Spleen (tissue), 11 donors: ENCODE measurements at regions not wholly inside any gene's neighbourhood (a gene's known extent, or its start where the extent isn't known, plus 50 kb on each side); places are given as distances from the start of the nearest gene placed in this dataset.

Experiments used
- DNase-seq: peaks from one replicate; pipeline ENCODE4 v3.0.0-alpha.2; 2020
- H3K27ac ChIP-seq, 8 donors: fragments of 200-600 bp; sonication (generic) in 7 of 8; 1 replicate in 4 of 8; 2 replicates in 4 of 8; pipeline versions ENCODE4 v1.5.0 to v1.8.0; 2016 to 2021; ENCODE audit warnings: inconsistent platforms in 4 of 8, mild to moderate bottlenecking in 4 of 8, moderate library complexity in 1 of 8
- H3K27me3 ChIP-seq, 7 donors: fragments of 200-600 bp; sonication (generic) in 6 of 7; replicated peaks in 1 of 7; 1 replicate in 4 of 7; 2 replicates in 3 of 7; pipeline versions ENCODE4 v1.5.0 to v1.8.0; 2016 to 2021; ENCODE audit warnings: inconsistent platforms in 3 of 7, mild to moderate bottlenecking in 1 of 7
- H3K36me3 ChIP-seq, 6 donors: fragments of 200-600 bp; sonication (generic) in 5 of 6; 1 replicate in 4 of 6; 2 replicates in 2 of 6; pipeline versions ENCODE4 v1.5.0 to v1.8.0; 2016 to 2021; ENCODE audit warnings: inconsistent platforms in 2 of 6
- H3K4me1 ChIP-seq, 6 donors: fragments of 200-600 bp; sonication (generic) in 5 of 6; 1 replicate in 3 of 6; 2 replicates in 3 of 6; pipeline versions ENCODE4 v1.5.0 to v1.8.0; 2016 to 2021; ENCODE audit warnings: inconsistent platforms in 3 of 6
- H3K4me3 ChIP-seq, 8 donors: fragments of 200-600 bp; sonication (generic) in 7 of 8; 1 replicate in 4 of 8; 2 replicates in 4 of 8; pipeline versions ENCODE4 v1.5.0 to v1.8.0; 2016 to 2021; ENCODE audit warnings: inconsistent platforms in 4 of 8, mild to moderate bottlenecking in 4 of 8, moderate library complexity in 2 of 8
- H3K9me3 ChIP-seq, 8 donors: fragments of 200-600 bp; sonication (generic) in 7 of 8; 1 replicate in 4 of 8; 2 replicates in 4 of 8; pipeline versions ENCODE4 v1.5.0 to v1.8.0; 2016 to 2021; ENCODE audit warnings: inconsistent platforms in 4 of 8
- CTCF ChIP-seq, 11 experiments: fragments of 200-600 bp in 7 of 11; fragments of 450-650 bp in 4 of 11; sonication (generic) in 4 of 11; IDR thresholded peaks in 8 of 11; conservative IDR thresholded peaks in 3 of 11; 1 replicate in 7 of 11; 2 replicates in 4 of 11; pipeline versions ENCODE4 v1.4.0 to v1.8.0; 2016 to 2021; ENCODE audit warnings: antibody characterized with exemption in 11 of 11, inconsistent platforms in 4 of 11, mild to moderate bottlenecking in 1 of 11
- POLR2A ChIP-seq, 3 donors: fragments of 450-650 bp; IDR thresholded peaks; one replicate each; pipeline ENCODE4 v1.5.1; 2017; ENCODE audit warnings: antibody characterized with exemption in 3 of 3, mild to moderate bottlenecking in 1 of 3
- POLR2AphosphoS5 ChIP-seq, 3 donors: sonication (generic); formaldehyde crosslinking; IDR thresholded peaks; one replicate each; pipeline ENCODE4 v1.5.1; 2017; ENCODE audit warnings: antibody characterized with exemption in 3 of 3
- WGBS, 5 donors: extraction: QIAGEN DNeasy Blood & Tissue Kit in 3 of 5; methylation state at CpG; one replicate each; pipeline versions ENCODE4 v1.1.5 to v1.1.7; 2013 to 2018; 5-methylcytosine and 5-hydroxymethylcytosine counted together
- intact Hi-C: fragments of 100-400 bp; cut with DNase I; formaldehyde crosslinking; loops from one replicate; pipeline ENCODE4 v1.15.0; 2023; ENCODE audit warnings: low total_unique reads
- donor health status: healthy with polysubstance abuse.
- donor health status: DM: no; HTN: no; CAD: no; lungs with moderate emphysema.
- donor health status: DM: no; HTN: no; CAD: no.
- donor health status: Bipolar disorder and iron deficiency.
- donor health status: healthy.
- donor health status: DM: no; HTN: no; CAD: no.
- donor health status: DM: yes; HTN: yes; CAD: no.

GRCh38 chr4:3685081-3685645 lies 81.0 kb upstream of the ADRA2C start:
- no peak overlapping the region for H3K27ac ChIP-seq
- no peak for DNase-seq
- no peaks in the 10 kb centered on the region for H3K36me3 ChIP-seq
- peaks cover 0 to 15% (median 0%) of the 10 kb centered on the region in 7 donors for H3K27me3 ChIP-seq
- no peak overlapping the region for H3K4me3 ChIP-seq
- no peak for TF ChIP-seq CTCF (IDR thresholded peaks at IDR 0.05 in 8 of 11, conservative IDR thresholded peaks at IDR 0.05 in 3 of 11)
- no peak for TF ChIP-seq POLR2A (IDR thresholded peaks at IDR 0.05)
- no peak for TF ChIP-seq POLR2AphosphoS5 (IDR thresholded peaks at IDR 0.05)
- 78 to 89% (median 79%) methylated on average over 15 of the region's 15 CpGs for WGBS, 5 donors
- no peaks in the 10 kb centered on the region for H3K4me1 ChIP-seq
- intact Hi-C loops, result no loop called here
- H3K9me3 ChIP-seq, result no peaks in the 10 kb centered on the region

- TF ChIP-seq POLR2AphosphoS5 (IDR thresholded peaks at IDR 0.05), result no peak
- TF ChIP-seq CTCF (IDR thresholded peaks at IDR 0.05 in 8 of 11, conservative IDR thresholded peaks at IDR 0.05 in 3 of 11), result no peak
- no peak for TF ChIP-seq POLR2A (IDR thresholded peaks at IDR 0.05)
- no peak overlapping the region for H3K4me3 ChIP-seq
- WGBS, 5 donors, result 75 to 91% (median 80%) methylated on average over 8 of the region's 8 CpGs
- no peaks in the 10 kb centered on the region for H3K9me3 ChIP-seq
- DNase-seq, result peak; percentile 44
- no peak overlapping the region for H3K27ac ChIP-seq
- no peaks in the 10 kb centered on the region for H3K36me3 ChIP-seq
- H3K27me3 ChIP-seq, result peaks cover 0 to 15% (median 0%) of the 10 kb centered on the region in 7 donors
- intact Hi-C loops, result no loop called here
- no peaks in the 10 kb centered on the region for H3K4me1 ChIP-seq
These were observed 81.6 kb upstream of the ADRA2C start for GRCh38 chr4:3684546-3684945.

GRCh38 chr4:3683744-3684421 lies 82.3 kb upstream of the ADRA2C start:
- no peak overlapping the region for H3K27ac ChIP-seq
- peaks cover 0 to 15% (median 0%) of the 10 kb centered on the region in 7 donors for H3K27me3 ChIP-seq
- TF ChIP-seq CTCF (IDR thresholded peaks at IDR 0.05 in 8 of 11, conservative IDR thresholded peaks at IDR 0.05 in 3 of 11), result no peak
- TF ChIP-seq POLR2AphosphoS5 (IDR thresholded peaks at IDR 0.05), result no peak
- TF ChIP-seq POLR2A (IDR thresholded peaks at IDR 0.05), result no peak
- 83 to 88% (median 86%) methylated on average over 27 to 30 of the region's 30 CpGs for WGBS, 5 donors
- H3K36me3 ChIP-seq, result no peaks in the 10 kb centered on the region
- H3K4me1 ChIP-seq, result no peaks in the 10 kb centered on the region
- H3K9me3 ChIP-seq, result no peaks in the 10 kb centered on the region
- DNase-seq, result peak; percentile 61
- intact Hi-C loops, result no loop called here
- no peak overlapping the region for H3K4me3 ChIP-seq

GRCh38 chr4:3683077-3683743 lies 83.0 kb upstream of the ADRA2C start:
- TF ChIP-seq CTCF (IDR thresholded peaks at IDR 0.05 in 8 of 11, conservative IDR thresholded peaks at IDR 0.05 in 3 of 11), result no peak
- no peak for TF ChIP-seq POLR2AphosphoS5 (IDR thresholded peaks at IDR 0.05)
- no peak for TF ChIP-seq POLR2A (IDR thresholded peaks at IDR 0.05)
- no peaks in the 10 kb centered on the region for H3K9me3 ChIP-seq
- 83 to 87% (median 85%) methylated on average over 28 of the region's 28 CpGs for WGBS, 5 donors
- no peaks in the 10 kb centered on the region for H3K36me3 ChIP-seq
- intact Hi-C loops, result no loop called here
- H3K4me3 ChIP-seq, result no peak overlapping the region
- no peak overlapping the region for H3K27ac ChIP-seq
- peaks cover 0 to 15% (median 0%) of the 10 kb centered on the region in 7 donors for H3K27me3 ChIP-seq
- H3K4me1 ChIP-seq, result no peaks in the 10 kb centered on the region
- peak; percentile 66 for DNase-seq
